ENCODE measurements at regions not wholly inside any gene's neighbourhood (a gene's known extent, or its start where the extent isn't known, plus 50 kb on each side); places are given as distances from the start of the nearest gene placed in this dataset.

- no peak for DNase-seq (ENCODE audit: low read depth)
- no peak for TF ChIP-seq CTCF (IDR thresholded peaks at IDR 0.05; ENCODE audit: insufficient read depth, low read depth, low read length, missing control alignments)
These were observed 284.5 kb downstream of the SEC23A start for GRCh38 chr14:38818555-38818954.

GRCh38 chr14:38808734-38809455, 294.1 kb downstream of the SEC23A start:
- no peak overlapping the region for H3K4me3 ChIP-seq (ENCODE audit: low read length)
- DNase-seq (ENCODE audit: low read depth), result peak; percentile 51
- TF ChIP-seq CTCF (IDR thresholded peaks at IDR 0.05; ENCODE audit: insufficient read depth, low read depth, low read length, missing control alignments), result peak; percentile 10

More at GRCh38 chr14:38818555-38818954, 284.5 kb downstream of the SEC23A start:
- H3K4me3 ChIP-seq (ENCODE audit: low read length), result no peak overlapping the region

- H3K4me3 ChIP-seq (ENCODE audit: low read length), result no peak overlapping the region
- no peak for DNase-seq (ENCODE audit: low read depth)
- TF ChIP-seq CTCF (IDR thresholded peaks at IDR 0.05; ENCODE audit: insufficient read depth, low read depth, low read length, missing control alignments), result no peak
These were observed 303.4 kb downstream of the SEC23A start for GRCh38 chr14:38799671-38800070.

- H3K4me3 ChIP-seq (ENCODE audit: low read length), result no peak overlapping the region
- no peak for DNase-seq (ENCODE audit: low read depth)
- TF ChIP-seq CTCF (IDR thresholded peaks at IDR 0.05; ENCODE audit: insufficient read depth, low read depth, low read length, missing control alignments), result no peak
These were observed 308.4 kb downstream of the SEC23A start for GRCh38 chr14:38794677-38795076.

- DNase-seq (ENCODE audit: low read depth), result no peak
- TF ChIP-seq CTCF (IDR thresholded peaks at IDR 0.05; ENCODE audit: insufficient read depth, low read depth, low read length, missing control alignments), result no peak
- no peak overlapping the region for H3K4me3 ChIP-seq (ENCODE audit: low read length)
These were observed 311.2 kb downstream of the SEC23A start for GRCh38 chr14:38791862-38792261.

- no peak for TF ChIP-seq CTCF (IDR thresholded peaks at IDR 0.05; ENCODE audit: insufficient read depth, low read depth, low read length, missing control alignments)
- H3K4me3 ChIP-seq (ENCODE audit: low read length), result no peak overlapping the region
- DNase-seq (ENCODE audit: low read depth), result no peak
These were observed 312.1 kb downstream of the SEC23A start for GRCh38 chr14:38790916-38791315.

GRCh38 chr14:38789805-38790204, 313.2 kb downstream of the SEC23A start:
- no peak overlapping the region for H3K4me3 ChIP-seq (ENCODE audit: low read length)
- DNase-seq (ENCODE audit: low read depth), result no peak
- no peak for TF ChIP-seq CTCF (IDR thresholded peaks at IDR 0.05; ENCODE audit: insufficient read depth, low read depth, low read length, missing control alignments)
